WTC11 (cell line): ENCODE measurements at regions not wholly inside any gene's neighbourhood (a gene's known extent, or its start where the extent isn't known, plus 50 kb on each side); places are given as distances from the start of the nearest gene placed in this dataset.

Source experiments
- ATAC-seq: fragments of 200-7000 bp; cut with Tn5 transposase; 2 replicates; pipeline ENCODE4 v1.10.0; 2021; ENCODE audit warnings: mild to moderate bottlenecking, moderate library complexity
- CTCF ChIA-PET: fragments of 300-600 bp; sonication (Branson Sonifier 250); formaldehyde crosslinking; loops from one replicate; lab custom pipeline; 2021; ENCODE audit warnings: antibody characterized with exemption; lab: Charles Lee
- POLR2A ChIA-PET: fragments of 350-600 bp; sonication (Branson Sonifier 250); formaldehyde crosslinking; loops from one replicate; lab custom pipeline; 2021; ENCODE audit warnings: antibody characterized with exemption; lab: Charles Lee
- DNase-seq: peaks from one replicate; pipeline ENCODE4 v3.0.0; 2021; ENCODE audit warnings: low spot score
- H3K27ac Mint-ChIP-seq: 2 replicates; pipeline ENCODE4 v1.8.0; 2021; ENCODE audit warnings: mixed read lengths
- H3K27me3 Mint-ChIP-seq: 2 replicates; pipeline ENCODE4 v1.8.0; 2021; ENCODE audit warnings: low read depth, mild to moderate bottlenecking, moderate library complexity, mixed read lengths
- H3K36me3 Mint-ChIP-seq: 2 replicates; pipeline ENCODE4 v1.8.0; 2021; ENCODE audit warnings: mixed read lengths
- H3K4me1 Mint-ChIP-seq: 2 replicates; pipeline ENCODE4 v1.8.0; 2022; ENCODE audit warnings: mixed read lengths
- H3K4me3 Mint-ChIP-seq: 2 replicates; pipeline ENCODE4 v1.8.0; 2021; ENCODE audit warnings: mild to moderate bottlenecking, moderate library complexity, mixed read lengths
- H3K9me3 Mint-ChIP-seq: 2 replicates; pipeline ENCODE4 v1.8.0; 2021; ENCODE audit warnings: mixed read lengths
- CBFB ChIP-seq: sonication (generic); formaldehyde crosslinking; IDR thresholded peaks from 2 replicates; pipeline ENCODE4 v1.8.1; 2022; ENCODE audit warnings: mild to moderate bottlenecking, low read depth, missing genetic modification reagents
- ERG ChIP-seq: fragments of 250-450 bp; sonication (Bioruptor Pico); IDR thresholded peaks from 2 replicates; pipeline ENCODE4 v1.8.0; 2021; ENCODE audit warnings: mild to moderate bottlenecking
- GTF2I ChIP-seq: fragments of 250-450 bp; sonication (Bioruptor Pico); conservative IDR thresholded peaks from 2 replicates; pipeline ENCODE4 v1.4.0; 2021; ENCODE audit warnings: mild to moderate bottlenecking
- IRF1 ChIP-seq: sonication (generic); formaldehyde crosslinking; IDR thresholded peaks from 2 replicates; pipeline ENCODE4 v1.8.0; 2023; ENCODE audit warnings: missing genetic modification reagents
- KAT7 ChIP-seq: sonication (generic); formaldehyde crosslinking; IDR thresholded peaks from 2 replicates; pipeline ENCODE4 v1.8.1; 2023; ENCODE audit warnings: missing genetic modification reagents, mild to moderate bottlenecking, borderline replicate concordance
- NR1H2 ChIP-seq: sonication (generic); formaldehyde crosslinking; IDR thresholded peaks from 2 replicates; pipeline ENCODE4 v1.9.0; 2021; ENCODE audit warnings: mild to moderate bottlenecking, moderate library complexity, missing genetic modification reagents
- NR3C1 ChIP-seq: sonication (generic); formaldehyde crosslinking; conservative IDR thresholded peaks from 2 replicates; pipeline ENCODE4 v1.8.1; 2023; ENCODE audit warnings: low read depth, mild to moderate bottlenecking, missing genetic modification reagents
- PRDM15 ChIP-seq: sonication (generic); formaldehyde crosslinking; IDR thresholded peaks from 2 replicates; pipeline ENCODE4 v1.8.0; 2022; ENCODE audit warnings: missing genetic modification reagents
- PREB ChIP-seq: sonication (generic); formaldehyde crosslinking; IDR thresholded peaks from 2 replicates; pipeline ENCODE4 v1.8.1; 2022; ENCODE audit warnings: mild to moderate bottlenecking, missing genetic modification reagents, moderate library complexity, borderline replicate concordance
- SMAD4 ChIP-seq: sonication (generic); formaldehyde crosslinking; IDR thresholded peaks from 2 replicates; pipeline ENCODE4 v1.8.0; 2022; ENCODE audit warnings: mild to moderate bottlenecking, missing genetic modification reagents
- SOX15 ChIP-seq: fragments of 250-450 bp; sonication (Bioruptor Pico); IDR thresholded peaks from 2 replicates; pipeline ENCODE4 v1.9.0; 2021; ENCODE audit warnings: mild to moderate bottlenecking
- STAT6 ChIP-seq: sonication (generic); formaldehyde crosslinking; conservative IDR thresholded peaks from 2 replicates; pipeline ENCODE4 v1.8.1; 2023; ENCODE audit warnings: mild to moderate bottlenecking, low read depth, missing genetic modification reagents, moderate library complexity
- ZBTB21 ChIP-seq: sonication (generic); formaldehyde crosslinking; IDR thresholded peaks from 2 replicates; pipeline ENCODE4 v1.8.1; 2023; ENCODE audit warnings: mild to moderate bottlenecking, missing genetic modification reagents, borderline replicate concordance
- ZMAT4 ChIP-seq: fragments of 250-450 bp; sonication (Bioruptor Pico); IDR thresholded peaks from 2 replicates; pipeline ENCODE4 v1.9.0; 2021; ENCODE audit warnings: mild to moderate bottlenecking
- TF ChIP-seq, protein P1 (sequence below): sonication (generic); formaldehyde crosslinking; IDR thresholded peaks from 2 replicates; pipeline ENCODE4 v1.8.0; 2022; ENCODE audit warnings: mild to moderate bottlenecking, missing genetic modification reagents
- TF ChIP-seq, protein P2 (sequence below): sonication (generic); formaldehyde crosslinking; IDR thresholded peaks from 2 replicates; pipeline ENCODE4 v1.8.1; 2023; ENCODE audit warnings: mild to moderate bottlenecking, missing genetic modification reagents, borderline replicate concordance

DNA sequence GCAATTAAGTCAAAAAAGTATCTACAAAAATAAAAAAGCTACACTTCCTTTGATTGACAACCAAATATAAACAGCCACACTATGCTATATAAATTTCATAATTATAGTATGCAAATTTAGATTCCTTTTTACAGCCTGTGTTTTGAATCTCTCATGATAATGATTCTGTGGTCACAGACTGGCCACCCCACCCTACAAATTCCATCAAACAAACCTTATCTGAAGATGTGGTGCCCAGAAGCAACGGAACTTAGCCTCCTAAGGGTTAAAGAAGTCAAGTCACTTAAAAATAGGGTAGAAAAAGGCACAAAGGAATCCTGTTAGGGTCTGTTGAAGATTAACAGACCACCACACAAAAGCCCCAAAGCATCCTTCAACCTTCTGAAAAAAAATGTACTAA, 351.8 kb downstream of the INHBA start:
- no peak for TF ChIP-seq SOX15 (CRISPR knock-in tag)
- no peak for TF ChIP-seq PRDM15 (CRISPR knock-in tag)
- no peak for TF ChIP-seq PREB
- TF ChIP-seq KAT7 (CRISPR knock-in tag) = no peak
- TF ChIP-seq NR3C1 (CRISPR knock-in tag) = no peak
- TF ChIP-seq CBFB (CRISPR knock-in tag) = no peak
- TF ChIP-seq ZMAT4 = no peak
- TF ChIP-seq ERG (CRISPR knock-in tag) = no peak
- TF ChIP-seq STAT6 (CRISPR knock-in tag) = no peak
- TF ChIP-seq GTF2I (CRISPR knock-in tag) = no peak
- TF ChIP-seq ZBTB21 (CRISPR knock-in tag) = no peak
- no peak for TF ChIP-seq NR1H2 (CRISPR knock-in tag)
- TF ChIP-seq SMAD4 (CRISPR knock-in tag) = no peak
- TF ChIP-seq, protein P1, sequence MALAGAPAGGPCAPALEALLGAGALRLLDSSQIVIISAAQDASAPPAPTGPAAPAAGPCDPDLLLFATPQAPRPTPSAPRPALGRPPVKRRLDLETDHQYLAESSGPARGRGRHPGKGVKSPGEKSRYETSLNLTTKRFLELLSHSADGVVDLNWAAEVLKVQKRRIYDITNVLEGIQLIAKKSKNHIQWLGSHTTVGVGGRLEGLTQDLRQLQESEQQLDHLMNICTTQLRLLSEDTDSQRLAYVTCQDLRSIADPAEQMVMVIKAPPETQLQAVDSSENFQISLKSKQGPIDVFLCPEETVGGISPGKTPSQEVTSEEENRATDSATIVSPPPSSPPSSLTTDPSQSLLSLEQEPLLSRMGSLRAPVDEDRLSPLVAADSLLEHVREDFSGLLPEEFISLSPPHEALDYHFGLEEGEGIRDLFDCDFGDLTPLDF (CRISPR knock-in tag) = no peak
- TF ChIP-seq, protein P2, sequence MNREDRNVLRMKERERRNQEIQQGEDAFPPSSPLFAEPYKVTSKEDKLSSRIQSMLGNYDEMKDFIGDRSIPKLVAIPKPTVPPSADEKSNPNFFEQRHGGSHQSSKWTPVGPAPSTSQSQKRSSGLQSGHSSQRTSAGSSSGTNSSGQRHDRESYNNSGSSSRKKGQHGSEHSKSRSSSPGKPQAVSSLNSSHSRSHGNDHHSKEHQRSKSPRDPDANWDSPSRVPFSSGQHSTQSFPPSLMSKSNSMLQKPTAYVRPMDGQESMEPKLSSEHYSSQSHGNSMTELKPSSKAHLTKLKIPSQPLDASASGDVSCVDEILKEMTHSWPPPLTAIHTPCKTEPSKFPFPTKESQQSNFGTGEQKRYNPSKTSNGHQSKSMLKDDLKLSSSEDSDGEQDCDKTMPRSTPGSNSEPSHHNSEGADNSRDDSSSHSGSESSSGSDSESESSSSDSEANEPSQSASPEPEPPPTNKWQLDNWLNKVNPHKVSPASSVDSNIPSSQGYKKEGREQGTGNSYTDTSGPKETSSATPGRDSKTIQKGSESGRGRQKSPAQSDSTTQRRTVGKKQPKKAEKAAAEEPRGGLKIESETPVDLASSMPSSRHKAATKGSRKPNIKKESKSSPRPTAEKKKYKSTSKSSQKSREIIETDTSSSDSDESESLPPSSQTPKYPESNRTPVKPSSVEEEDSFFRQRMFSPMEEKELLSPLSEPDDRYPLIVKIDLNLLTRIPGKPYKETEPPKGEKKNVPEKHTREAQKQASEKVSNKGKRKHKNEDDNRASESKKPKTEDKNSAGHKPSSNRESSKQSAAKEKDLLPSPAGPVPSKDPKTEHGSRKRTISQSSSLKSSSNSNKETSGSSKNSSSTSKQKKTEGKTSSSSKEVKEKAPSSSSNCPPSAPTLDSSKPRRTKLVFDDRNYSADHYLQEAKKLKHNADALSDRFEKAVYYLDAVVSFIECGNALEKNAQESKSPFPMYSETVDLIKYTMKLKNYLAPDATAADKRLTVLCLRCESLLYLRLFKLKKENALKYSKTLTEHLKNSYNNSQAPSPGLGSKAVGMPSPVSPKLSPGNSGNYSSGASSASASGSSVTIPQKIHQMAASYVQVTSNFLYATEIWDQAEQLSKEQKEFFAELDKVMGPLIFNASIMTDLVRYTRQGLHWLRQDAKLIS (CRISPR knock-in tag) = no peak
- TF ChIP-seq IRF1 (CRISPR knock-in tag) = no peak
- no peak for ATAC-seq

More for the DNA sequence above, 351.8 kb downstream of the INHBA start:
- CTCF ChIA-PET = no interaction called here
- DNase-seq = no peak
- Mint-ChIP-seq H3K27me3 (no peaks in the 10 kb centered on the region), H3K9me3 (peaks cover 27% of the 10 kb centered on the region), H3K36me3 (0 out of 2 replicates have a peak, but pooled peaks cover 3% of the 10 kb centered on the region), H3K27ac (no peak overlapping the region), H3K4me1 (no peaks in the 10 kb centered on the region), H3K4me3 (no peak overlapping the region)
- POLR2A ChIA-PET = no interaction called here
